ENCODE measurements at regions not wholly inside any gene's neighbourhood (a gene's known extent, or its start where the extent isn't known, plus 50 kb on each side); places are given as distances from the start of the nearest gene placed in this dataset.

GRCh38 chr6:22726966-22727365, 157.6 kb downstream of the HDGFL1 start:
- H2BK15ac ChIP-seq (ENCODE audit: low read depth, low read length): no peak overlapping the region
- no CpG with 5 or more reads among the region's 4 CpGs for WGBS, 2 experiments (ENCODE audit: extremely low coverage in 2 of 2, insufficient read length in 1 of 2)
- H2AK5ac ChIP-seq (ENCODE audit: low read depth, low read length): no peak overlapping the region
- no peak overlapping the region for H4K91ac ChIP-seq (ENCODE audit: insufficient read depth, low read depth, low read length)
- peaks cover 3% of the 10 kb centered on the region; the same call in 1 of the 2 replicates for H3K9me1 ChIP-seq (ENCODE audit: insufficient read depth, low read length)
- no peak overlapping the region for H3K4ac ChIP-seq (ENCODE audit: low read depth, low read length)
- H4K8ac ChIP-seq (ENCODE audit: low read depth in 2 of 2, low read length in 2 of 2): no peak overlapping the region
- H3K79me1 ChIP-seq (ENCODE audit: low read depth in 1 of 2, low read length in 2 of 2): no peaks in the 10 kb centered on the region
- ChIA-PET POLR2A (ENCODE audit: unreplicated experiment) (interaction anchor here (0.7 kb wide), 1 partner anchor 170 kb away, joined by 6 read pairs; no protein-coding TSS in a partner anchor), CTCF (no interaction called here)
- peaks cover 3% of the 10 kb centered on the region; the same call in 1 of the 2 replicates for H3K4me1 ChIP-seq (ENCODE audit: control insufficient read depth, insufficient read depth, low read length)
- H3K27me3 ChIP-seq (ENCODE audit: control insufficient read depth, insufficient read depth, low read length): no peaks in the 10 kb centered on the region
- DNase-seq (no peak), ATAC-seq (ENCODE audit: low read depth) (no peak)
- intact Hi-C loops (cut with micrococcal nuclease) (no loop called here), in situ Hi-C loops (cut with MboI; ENCODE audit: low sequenced_read_pairs) (no loop called here), dilution Hi-C loops (cut with HindIII; ENCODE audit: low sequenced_read_pairs, unreplicated experiment) (no loop called here)
- TF ChIP-seq USF2 (IDR thresholded peaks at IDR 0.05; ENCODE audit: low read depth, low read length) (no peak), CHD1 (IDR thresholded peaks at IDR 0.05; ENCODE audit: low read depth, low read length) (no peak), CEBPB (IDR thresholded peaks at IDR 0.05; ENCODE audit: low read depth, low read length) (no peak), RAD21 (IDR thresholded peaks at IDR 0.05; ENCODE audit: low read length) (no peak), RFX5 (IDR thresholded peaks at IDR 0.05; ENCODE audit: low read depth, low read length) (no peak), SMC3 (IDR thresholded peaks at IDR 0.05; ENCODE audit: low read depth, low read length) (no peak), BHLHE40 (IDR thresholded peaks at IDR 0.05; ENCODE audit: low read depth, low read length) (no peak), MXI1 (IDR thresholded peaks at IDR 0.05; ENCODE audit: borderline replicate concordance, low read depth, low read length) (no peak), FOS (IDR thresholded peaks at IDR 0.05; ENCODE audit: low read depth, low read length) (no peak), RCOR1 (IDR thresholded peaks at IDR 0.05; ENCODE audit: insufficient replicate concordance, low read length) (no peak), POLR2A (IDR thresholded peaks at IDR 0.05; ENCODE audit: low read depth, low read length) (no peak), CTCF (conservative IDR thresholded peaks at IDR 0.05; ENCODE audit: low read depth, low read length) (no peak)
- H3K23ac ChIP-seq (ENCODE audit: low read depth, low read length): no peak overlapping the region
- H3K18ac ChIP-seq (ENCODE audit: low read depth, low read length): no peak overlapping the region
- no TSS peak for BruUV-seq (replicated peaks)
- H4K5ac ChIP-seq (ENCODE audit: low read depth, low read length): no peak overlapping the region
- H2BK20ac ChIP-seq (ENCODE audit: low read depth, low read length): no peak overlapping the region
- H3K14ac ChIP-seq (replicated peaks; ENCODE audit: low read depth, low read length): no peak overlapping the region
- H4K20me1 ChIP-seq (ENCODE audit: insufficient read depth, low read length): no peaks in the 10 kb centered on the region
- H2AFZ ChIP-seq (replicated peaks; ENCODE audit: low read length, poor library complexity): no peak overlapping the region
- no peak overlapping the region for H3K9ac ChIP-seq (ENCODE audit: low read depth, low read length)
- no peaks in the 10 kb centered on the region for H3K36me3 ChIP-seq (ENCODE audit: control insufficient read depth, insufficient read depth, low read length)
- no peak overlapping the region for H2BK120ac ChIP-seq (ENCODE audit: low read depth, low read length)
- H2AK9ac ChIP-seq (replicated peaks; ENCODE audit: low read depth, low read length, poor library complexity): no peak overlapping the region
- H3K56ac ChIP-seq (ENCODE audit: extremely low read depth, insufficient read depth, low read length): no peak overlapping the region
- no peak overlapping the region for H3K27ac ChIP-seq (ENCODE audit: insufficient read depth, low read length)
- H3K4me2 ChIP-seq (ENCODE audit: low read depth, low read length): no peak overlapping the region
- H3K4me3 ChIP-seq (ENCODE audit: insufficient read depth, low read depth, low read length): no peak overlapping the region
- H3K9me3 ChIP-seq (ENCODE audit: control insufficient read depth, insufficient read depth, low read length): peaks cover 6% of the 10 kb centered on the region
- H2BK5ac ChIP-seq (ENCODE audit: low read depth, low read length, poor library complexity, severe bottlenecking): no peak overlapping the region
